ENCODE measurements at regions not wholly inside any gene's neighbourhood (a gene's known extent, or its start where the extent isn't known, plus 50 kb on each side); places are given as distances from the start of the nearest gene placed in this dataset.

DNA sequence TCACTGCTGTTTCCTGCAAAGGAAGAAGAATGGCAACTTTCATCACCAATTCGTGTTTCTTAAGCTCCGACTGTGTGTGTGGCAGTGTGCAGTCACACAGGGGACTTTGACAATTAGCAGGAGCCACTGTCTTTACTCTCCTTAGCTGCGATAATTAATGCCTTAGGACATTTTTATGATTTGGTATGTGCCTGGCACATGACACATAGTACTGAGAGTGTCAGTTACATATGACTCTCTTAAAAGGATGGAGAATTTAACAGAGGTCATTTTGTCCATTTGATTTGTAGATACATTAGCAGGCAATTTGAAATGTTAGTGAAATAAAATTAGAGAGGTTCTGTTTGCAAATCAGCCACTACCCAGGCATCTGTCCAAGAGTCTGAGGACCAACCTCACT, 128.9 kb upstream of the VEPH1 start:
- Histone ChIP-seq H3K56ac (replicated peaks; ENCODE audit: insufficient read length, low read depth, low read length) (no peak overlapping the region), H3K14ac (ENCODE audit: insufficient read length) (no peak overlapping the region), H3K27ac (ENCODE audit: low read depth, low read length) (no peak overlapping the region; the same call in 1 of the 2 replicates), H3K18ac (ENCODE audit: extremely low read depth, low read length) (no peak overlapping the region), H2BK5ac (ENCODE audit: low read depth, low read length) (no peak overlapping the region), H3K4me1 (replicated peaks in 1 of 4; ENCODE audit: control insufficient read depth in 3 of 4, insufficient read depth in 4 of 4, low read length in 3 of 4) (no peaks in the 10 kb centered on the region), H4K20me1 (replicated peaks in 1 of 2; ENCODE audit: control insufficient read depth in 1 of 2, insufficient read depth in 2 of 2, low read length in 2 of 2) (no peaks in the 10 kb centered on the region), H3K9me3 (ENCODE audit: insufficient read depth in 2 of 2, low read depth in 1 of 2, low read length in 1 of 2) (no peaks in the 10 kb centered on the region), H2AK5ac (ENCODE audit: low read depth, low read length) (no peak overlapping the region), H3K9ac (replicated peaks in 1 of 4; ENCODE audit: extremely low read depth in 1 of 4, low read depth in 3 of 4, low read length in 3 of 4) (no peak overlapping the region), H4K5ac (ENCODE audit: insufficient read length, low read depth, low read length) (no peak overlapping the region), H3K79me2 (ENCODE audit: control insufficient read depth in 1 of 2, insufficient read depth in 2 of 2, low read length in 2 of 2) (no peaks in the 10 kb centered on the region), H3K23me2 (ENCODE audit: low read depth, low read length) (no peaks in the 10 kb centered on the region), H3K4me2 (ENCODE audit: insufficient read depth in 1 of 2, low read depth in 2 of 2, low read length in 2 of 2) (no peak overlapping the region), H3K27me3 (replicated peaks in 1 of 4; ENCODE audit: control insufficient read depth in 3 of 4, extremely low read depth in 1 of 4, insufficient read depth in 3 of 4, low read length in 3 of 4) (no peaks in the 10 kb centered on the region), H2BK20ac (ENCODE audit: low read length) (no peak overlapping the region), H2BK120ac (replicated peaks; ENCODE audit: low read depth, low read length) (no peak overlapping the region), H2AFZ (ENCODE audit: low read length) (no peak overlapping the region), H3K4ac (replicated peaks; ENCODE audit: insufficient read length, low read depth, low read length) (no peak overlapping the region), H3K36me3 (ENCODE audit: control insufficient read depth in 2 of 4, insufficient read depth in 4 of 4, low read length in 3 of 4) (no peaks in the 10 kb centered on the region), H2BK15ac (ENCODE audit: low read length) (no peak overlapping the region), H3K79me1 (ENCODE audit: low read depth, low read length) (no peaks in the 10 kb centered on the region), H2BK12ac (ENCODE audit: low read depth, low read length) (no peak overlapping the region), H4K91ac (replicated peaks; ENCODE audit: insufficient read length, low read length) (no peak overlapping the region), H3K23ac (ENCODE audit: insufficient read length) (no peak overlapping the region), H4K8ac (ENCODE audit: extremely low read depth, insufficient read depth, low read length) (no peak overlapping the region), H3K4me3 (ENCODE audit: extremely low read depth in 1 of 4, insufficient read depth in 2 of 4, low read depth in 3 of 4, low read length in 4 of 4) (no peak overlapping the region)
- FAIRE-seq (no peak), DNase-seq (ENCODE audit: low read depth in 1 of 2, low spot score in 2 of 2) (no peak)
- 95% methylated on average over 3 of the region's 3 CpGs; no CpG with 5 or more reads in 1 of the 2 experiments for WGBS, 2 experiments (ENCODE audit: extremely low coverage in 1 of 2, insufficient coverage in 1 of 2, insufficient read length in 1 of 2, insufficient replicate concordance in 2 of 2, low coverage in 1 of 2, low lambda C conversion rate in 2 of 2, missing lambda C conversion rate in 1 of 2)
- no peak for TF ChIP-seq SP2 (IDR thresholded peaks at IDR 0.05; ENCODE audit: low read length)
- TF ChIP-seq RFX5 (IDR thresholded peaks at IDR 0.05; ENCODE audit: borderline replicate concordance, low read depth, low read length), result no peak
- TF ChIP-seq ZNF274 (IDR thresholded peaks at IDR 0.05; ENCODE audit: borderline replicate concordance, extremely low read depth, low read length), result no peak
- CTCF ChIA-PET (ENCODE audit: partially characterized antibody), result interaction anchor here (0.5 to 1.4 kb wide), 3 partner anchors 11 to 415 kb away, joined by 3 to 5 read pairs (median 3); no protein-coding TSS in a partner anchor
- POLR2A ChIA-PET (ENCODE audit: partially characterized antibody), result no interaction called here
